Sigmoid colon (tissue), 6 donors: ENCODE measurements at regions not wholly inside any gene's neighbourhood (a gene's known extent, or its start where the extent isn't known, plus 50 kb on each side); places are given as distances from the start of the nearest gene placed in this dataset.

Source experiments
- DNase-seq: peaks from one replicate; pipeline ENCODE4 v3.0.0-alpha.2; 2019
- H3K27ac ChIP-seq, 4 donors: fragments of 200-600 bp; sonication (generic); one replicate each; pipeline ENCODE4 v1.5.1; 2016 to 2019; ENCODE audit warnings: mild to moderate bottlenecking in 1 of 4
- H3K27me3 ChIP-seq, 3 donors: fragments of 200-600 bp; sonication (generic); one replicate each; pipeline ENCODE4 v1.5.1; 2019; ENCODE audit warnings: mild to moderate bottlenecking in 1 of 3
- H3K36me3 ChIP-seq, 4 donors: fragments of 200-600 bp; sonication (generic); one replicate each; pipeline ENCODE4 v1.5.1; 2016 to 2019
- H3K4me1 ChIP-seq, 4 donors: fragments of 200-600 bp; sonication (generic); one replicate each; pipeline ENCODE4 v1.5.1; 2017 to 2019
- H3K4me3 ChIP-seq, 4 donors: fragments of 200-600 bp; sonication (generic); one replicate each; pipeline ENCODE4 v1.5.1; 2017 to 2019; ENCODE audit warnings: mild to moderate bottlenecking in 2 of 4, moderate library complexity in 1 of 4
- H3K9me3 ChIP-seq, 4 donors: fragments of 200-600 bp in 3 of 4; sonication (generic) in 3 of 4; one replicate each; pipeline versions ENCODE4 v1.5.1 to v1.6.1; 2013 to 2019
- EP300 ChIP-seq, 4 donors: sonication (generic); formaldehyde crosslinking; IDR thresholded peaks; one replicate each; pipeline ENCODE4 v1.6.1; 2017; ENCODE audit warnings: antibody characterized with exemption in 4 of 4
- POLR2A ChIP-seq, 2 donors: fragments of 450-650 bp; IDR thresholded peaks; one replicate each; pipeline ENCODE4 v1.6.1; 2016; ENCODE audit warnings: antibody characterized with exemption in 2 of 2, mild to moderate bottlenecking in 2 of 2, moderate library complexity in 2 of 2
- POLR2AphosphoS5 ChIP-seq, 4 donors: sonication (generic); formaldehyde crosslinking; IDR thresholded peaks; one replicate each; pipeline ENCODE4 v1.6.1; 2017; ENCODE audit warnings: antibody characterized with exemption in 4 of 4
- WGBS, 2 donors: extraction: QIAGEN DNeasy Blood & Tissue Kit; methylation state at CpG; one replicate each; pipeline ENCODE4 v1.1.7; 2013; 5-methylcytosine and 5-hydroxymethylcytosine counted together
- intact Hi-C: fragments of 100-400 bp; cut with DNase I; formaldehyde crosslinking; loops from one replicate; pipeline ENCODE4 v1.15.1; 2023
- TF ChIP-seq, protein P1 (sequence below), 4 experiments: fragments of 450-650 bp in 3 of 4; fragments of 200-600 bp in 1 of 4; IDR thresholded peaks; one replicate each; pipeline ENCODE4 v1.5.1; 2016 to 2019; ENCODE audit warnings: antibody characterized with exemption in 4 of 4, mild to moderate bottlenecking in 3 of 4, moderate library complexity in 2 of 4
- donor health status: healthy with polysubstance abuse.
- donor health status: healthy.

DNA sequence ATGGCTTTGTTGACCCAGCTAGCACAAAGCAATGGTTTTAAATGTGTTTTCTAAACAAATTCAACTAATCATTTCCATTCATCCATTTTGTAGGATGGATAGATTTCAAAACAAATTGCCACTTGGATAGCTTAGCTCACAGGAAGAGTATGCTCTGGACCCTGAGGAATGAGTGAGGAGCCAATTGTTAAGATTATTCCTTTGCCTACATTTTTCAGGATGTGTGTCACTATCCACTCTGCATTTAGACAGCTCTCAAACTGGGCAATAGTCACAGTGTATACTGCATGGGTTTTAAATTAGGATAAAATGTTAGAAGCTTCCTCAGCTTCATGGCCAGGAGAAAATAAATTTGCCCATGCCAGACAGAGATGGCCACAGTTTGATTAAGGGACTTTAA, 605.6 kb upstream of the TEX47 start:
- TF ChIP-seq POLR2A (IDR thresholded peaks at IDR 0.05) (no peak), POLR2AphosphoS5 (IDR thresholded peaks at IDR 0.05) (no peak), EP300 (IDR thresholded peaks at IDR 0.05) (no peak)
- TF ChIP-seq, protein P1, sequence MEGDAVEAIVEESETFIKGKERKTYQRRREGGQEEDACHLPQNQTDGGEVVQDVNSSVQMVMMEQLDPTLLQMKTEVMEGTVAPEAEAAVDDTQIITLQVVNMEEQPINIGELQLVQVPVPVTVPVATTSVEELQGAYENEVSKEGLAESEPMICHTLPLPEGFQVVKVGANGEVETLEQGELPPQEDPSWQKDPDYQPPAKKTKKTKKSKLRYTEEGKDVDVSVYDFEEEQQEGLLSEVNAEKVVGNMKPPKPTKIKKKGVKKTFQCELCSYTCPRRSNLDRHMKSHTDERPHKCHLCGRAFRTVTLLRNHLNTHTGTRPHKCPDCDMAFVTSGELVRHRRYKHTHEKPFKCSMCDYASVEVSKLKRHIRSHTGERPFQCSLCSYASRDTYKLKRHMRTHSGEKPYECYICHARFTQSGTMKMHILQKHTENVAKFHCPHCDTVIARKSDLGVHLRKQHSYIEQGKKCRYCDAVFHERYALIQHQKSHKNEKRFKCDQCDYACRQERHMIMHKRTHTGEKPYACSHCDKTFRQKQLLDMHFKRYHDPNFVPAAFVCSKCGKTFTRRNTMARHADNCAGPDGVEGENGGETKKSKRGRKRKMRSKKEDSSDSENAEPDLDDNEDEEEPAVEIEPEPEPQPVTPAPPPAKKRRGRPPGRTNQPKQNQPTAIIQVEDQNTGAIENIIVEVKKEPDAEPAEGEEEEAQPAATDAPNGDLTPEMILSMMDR (IDR thresholded peaks at IDR 0.05): no peak
- no peak overlapping the region for H3K27ac ChIP-seq
- H3K4me1 ChIP-seq: peaks cover 0 to 8% (median 3%) of the 10 kb centered on the region in 4 donors
- no peak overlapping the region for H3K4me3 ChIP-seq
- H3K36me3 ChIP-seq: no peaks in the 10 kb centered on the region
- intact Hi-C loops: no loop called here
- H3K27me3 ChIP-seq: no peaks in the 10 kb centered on the region
- DNase-seq: no peak
- no peaks in the 10 kb centered on the region for H3K9me3 ChIP-seq

DNA sequence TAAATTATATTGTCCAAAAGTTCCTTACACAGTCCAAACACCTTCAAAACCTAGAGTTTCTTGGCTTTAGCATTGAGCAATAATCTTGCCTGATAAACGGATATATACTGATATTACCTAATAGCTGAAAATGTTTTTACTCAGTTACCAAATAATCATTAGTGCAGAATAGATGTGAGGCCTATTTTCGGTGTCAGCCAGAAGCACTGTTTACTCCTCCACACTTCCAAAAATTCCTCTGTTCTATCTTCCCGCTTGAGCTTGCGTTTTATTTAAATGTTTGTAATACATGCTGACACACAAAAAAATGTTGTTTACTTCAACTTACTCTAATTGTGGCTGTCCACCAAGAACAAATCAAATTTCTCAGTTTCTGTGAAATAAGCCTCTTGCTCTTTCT, 606.2 kb upstream of the TEX47 start:
- H3K36me3 ChIP-seq: no peaks in the 10 kb centered on the region
- peaks cover 0 to 8% (median 3%) of the 10 kb centered on the region in 4 donors for H3K4me1 ChIP-seq
- no peak overlapping the region for H3K27ac ChIP-seq
- TF ChIP-seq POLR2AphosphoS5 (IDR thresholded peaks at IDR 0.05) (no peak), POLR2A (IDR thresholded peaks at IDR 0.05) (no peak), EP300 (IDR thresholded peaks at IDR 0.05) (no peak)
- TF ChIP-seq, protein P1 (IDR thresholded peaks at IDR 0.05): no peak
- H3K27me3 ChIP-seq: no peaks in the 10 kb centered on the region
- H3K9me3 ChIP-seq: no peaks in the 10 kb centered on the region
- intact Hi-C loops: no loop called here
- DNase-seq: no peak
- H3K4me3 ChIP-seq: no peak overlapping the region
- WGBS, 2 donors: 64 to 67% methylated on average over 4 of the region's 4 CpGs

DNA sequence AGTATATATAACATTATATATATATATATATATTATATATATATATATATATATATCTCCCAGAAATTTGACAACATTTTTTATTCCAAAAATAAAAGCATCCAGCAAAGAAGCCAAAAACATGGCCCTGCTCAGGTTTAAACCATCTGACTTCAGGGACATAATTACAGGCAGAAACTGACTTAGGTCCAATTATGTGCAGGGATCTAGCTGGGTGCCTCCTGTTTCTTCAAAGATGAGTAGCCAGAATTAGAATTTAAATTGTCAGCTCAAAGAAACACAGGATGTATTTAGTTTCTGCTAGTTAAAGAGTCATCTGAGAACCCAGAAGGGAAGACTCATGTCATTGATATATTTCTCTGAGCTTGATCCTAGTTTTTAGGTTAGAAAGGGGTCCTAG, 656.4 kb upstream of the TEX47 start:
- no peak for DNase-seq
- intact Hi-C loops: no loop called here
- H3K27me3 ChIP-seq: no peaks in the 10 kb centered on the region

DNA sequence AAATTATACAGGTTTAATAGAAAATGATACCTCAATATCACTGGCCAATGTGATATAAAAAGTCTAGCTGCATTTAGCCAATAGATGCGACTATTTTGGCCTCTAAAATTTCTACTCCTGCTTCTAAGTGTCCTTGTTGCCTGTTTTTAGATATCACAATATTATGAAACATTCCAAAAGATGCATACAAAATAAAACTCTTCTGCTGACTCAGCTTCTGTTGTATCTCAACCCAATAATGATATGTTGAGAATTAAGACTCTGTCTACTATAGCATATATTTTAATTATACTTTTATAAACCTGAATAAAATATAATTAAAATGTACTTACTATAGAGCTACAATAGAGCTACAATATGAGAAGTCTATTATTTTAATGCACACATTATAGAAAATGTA, 661.0 kb upstream of the TEX47 start:
- intact Hi-C loops: no loop called here
- no peak overlapping the region for H3K27ac ChIP-seq
- WGBS, 2 donors: 59 to 73% methylated on average over 1 of the region's 1 CpG

More for the DNA sequence above, 656.4 kb upstream of the TEX47 start:
- TF ChIP-seq POLR2AphosphoS5 (IDR thresholded peaks at IDR 0.05): no peak
- TF ChIP-seq, protein P1 (IDR thresholded peaks at IDR 0.05): no peak
- no peak for TF ChIP-seq POLR2A (IDR thresholded peaks at IDR 0.05)
- TF ChIP-seq EP300 (IDR thresholded peaks at IDR 0.05): no peak
- Histone ChIP-seq H3K4me3 (no peak overlapping the region), H3K9me3 (no peaks in the 10 kb centered on the region), H3K27ac (no peak overlapping the region), H3K4me1 (no peaks in the 10 kb centered on the region), H3K36me3 (no peaks in the 10 kb centered on the region)

DNA sequence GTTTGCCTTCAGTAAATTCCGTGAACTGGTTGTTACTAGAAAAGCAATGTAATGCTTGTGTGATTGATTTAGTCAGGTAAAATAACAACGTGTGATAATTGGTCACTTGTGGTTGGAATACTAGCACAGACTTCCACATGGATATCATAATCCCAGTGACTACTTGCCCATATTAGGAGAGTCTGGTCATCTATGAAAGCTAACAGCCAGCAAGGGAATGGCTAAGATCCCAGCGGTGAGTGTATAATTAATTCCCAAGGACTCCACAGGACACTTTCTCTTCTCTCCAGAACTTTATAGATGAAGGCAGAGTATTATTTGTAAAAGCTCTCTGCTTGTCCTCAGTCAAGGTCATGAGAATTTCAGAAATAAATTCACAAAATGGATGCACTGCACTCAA, 662.6 kb upstream of the TEX47 start:
- DNase-seq: no peak
- Histone ChIP-seq H3K4me3 (no peak overlapping the region), H3K36me3 (no peaks in the 10 kb centered on the region), H3K27ac (no peak overlapping the region), H3K27me3 (no peaks in the 10 kb centered on the region), H3K9me3 (no peaks in the 10 kb centered on the region), H3K4me1 (no peaks in the 10 kb centered on the region)
- WGBS, 2 donors: 69 to 80% methylated on average over 3 of the region's 3 CpGs
- intact Hi-C loops: no loop called here
- TF ChIP-seq, protein P1 (IDR thresholded peaks at IDR 0.05): no peak
- TF ChIP-seq POLR2AphosphoS5 (IDR thresholded peaks at IDR 0.05) (no peak), POLR2A (IDR thresholded peaks at IDR 0.05) (no peak), EP300 (IDR thresholded peaks at IDR 0.05) (no peak)

More for the DNA sequence above, 661.0 kb upstream of the TEX47 start:
- TF ChIP-seq, protein P1 (IDR thresholded peaks at IDR 0.05): no peak
- no peak for TF ChIP-seq POLR2A (IDR thresholded peaks at IDR 0.05)
- Histone ChIP-seq H3K9me3 (no peaks in the 10 kb centered on the region), H3K36me3 (no peaks in the 10 kb centered on the region), H3K27me3 (no peaks in the 10 kb centered on the region), H3K4me3 (no peak overlapping the region), H3K4me1 (no peaks in the 10 kb centered on the region)
- DNase-seq: no peak
